ENCODE measurements at regions not wholly inside any gene's neighbourhood (a gene's known extent, or its start where the extent isn't known, plus 50 kb on each side); places are given as distances from the start of the nearest gene placed in this dataset.

- intact Hi-C loops (cut with DNase I) = no loop called here
- no peak for DNase-seq (ENCODE audit: low spot score)
Observed at GRCh38 chr11:15602785-15603567, 488.3 kb downstream of the INSC start.

GRCh38 chr11:15605094-15605493 lies 490.4 kb downstream of the INSC start:
- DNase-seq (ENCODE audit: low spot score) = no peak
- intact Hi-C loops (cut with DNase I) = no loop called here

- intact Hi-C loops (cut with DNase I) = no loop called here
Observed at GRCh38 chr11:15607361-15608036, 492.8 kb downstream of the INSC start.

GRCh38 chr11:15609445-15609844 lies 494.7 kb downstream of the INSC start:
- intact Hi-C loops (cut with DNase I) = no loop called here
- no peak for DNase-seq (ENCODE audit: low spot score)

More at GRCh38 chr11:15607361-15608036, 492.8 kb downstream of the INSC start:
- DNase-seq (ENCODE audit: low spot score) = no peak

- no peak for DNase-seq (ENCODE audit: low spot score)
- intact Hi-C loops (cut with DNase I) = no loop called here
Observed at GRCh38 chr11:15610881-15611280, 496.2 kb downstream of the INSC start.

- intact Hi-C loops (cut with DNase I) = no loop called here
- no peak for DNase-seq (ENCODE audit: low spot score)
Observed at GRCh38 chr11:15613251-15613650, 498.5 kb downstream of the INSC start.

GRCh38 chr11:15613789-15614188 lies 499.1 kb downstream of the INSC start:
- intact Hi-C loops (cut with DNase I) = no loop called here

GRCh38 chr11:15615398-15616096 lies 500.8 kb downstream of the INSC start:
- intact Hi-C loops (cut with DNase I) = no loop called here

More at GRCh38 chr11:15613789-15614188, 499.1 kb downstream of the INSC start:
- DNase-seq (ENCODE audit: low spot score) = no peak

GRCh38 chr11:15616130-15617105 lies 501.7 kb downstream of the INSC start:
- intact Hi-C loops (cut with DNase I) = no loop called here
- no peak for DNase-seq (ENCODE audit: low spot score)

More at GRCh38 chr11:15615398-15616096, 500.8 kb downstream of the INSC start:
- no peak for DNase-seq (ENCODE audit: low spot score)

- intact Hi-C loops (cut with DNase I) = no loop called here
- DNase-seq (ENCODE audit: low spot score) = no peak
Observed at GRCh38 chr11:15617126-15617525, 502.4 kb downstream of the INSC start.

- intact Hi-C loops (cut with DNase I) = no loop called here
- no peak for DNase-seq (ENCODE audit: low spot score)
Observed at GRCh38 chr11:15618583-15619032, 503.9 kb downstream of the INSC start.

- DNase-seq (ENCODE audit: low spot score) = no peak
- intact Hi-C loops (cut with DNase I) = no loop called here
Observed at GRCh38 chr11:15621565-15621964, 506.8 kb downstream of the INSC start.

GRCh38 chr11:15622231-15622890 lies 507.6 kb downstream of the INSC start:
- intact Hi-C loops (cut with DNase I) = no loop called here
- no peak for DNase-seq (ENCODE audit: low spot score)

- intact Hi-C loops (cut with DNase I) = no loop called here
Observed at GRCh38 chr11:15624701-15625100, 510.0 kb downstream of the INSC start.

GRCh38 chr11:15625691-15626090 lies 511.0 kb downstream of the INSC start:
- intact Hi-C loops (cut with DNase I) = no loop called here
- DNase-seq (ENCODE audit: low spot score) = no peak

More at GRCh38 chr11:15624701-15625100, 510.0 kb downstream of the INSC start:
- no peak for DNase-seq (ENCODE audit: low spot score)

GRCh38 chr11:15627560-15627959 lies 512.8 kb downstream of the INSC start:
- no peak for DNase-seq (ENCODE audit: low spot score)
- intact Hi-C loops (cut with DNase I) = no loop called here

- no peak for DNase-seq (ENCODE audit: low spot score)
- intact Hi-C loops (cut with DNase I) = no loop called here
Observed at GRCh38 chr11:15629690-15630321, 515.1 kb downstream of the INSC start.

- DNase-seq (ENCODE audit: low spot score) = no peak
- intact Hi-C loops (cut with DNase I) = no loop called here
Observed at GRCh38 chr11:15630896-15631295, 516.2 kb downstream of the INSC start.

Measured in cardiac septum (tissue), 1 donor.